SU-DHL-6 (cell line): ENCODE measurements at regions not wholly inside any gene's neighbourhood (a gene's known extent, or its start where the extent isn't known, plus 50 kb on each side); places are given as distances from the start of the nearest gene placed in this dataset.

Source experiments
- H2AFZ ChIP-seq: fragments of 200-600 bp; sonication (generic); 2 replicates; pipeline ENCODE4 v1.6.1; 2014; ENCODE audit warnings: low read depth, mild to moderate bottlenecking, moderate library complexity, mixed read lengths, antibody characterized with exemption, low read length; ENCODE audit not compliant: severe bottlenecking
- H3F3A ChIP-seq: fragments of 200-600 bp; shearing (Covaris generic); 2 replicates; pipeline ENCODE4 v1.6.0; 2016; ENCODE audit warnings: antibody characterized with exemption, mild to moderate bottlenecking; ENCODE audit not compliant: insufficient read depth
- H3K27ac ChIP-seq: fragments of 200-600 bp; sonication (generic); 2 replicates; pipeline ENCODE4 v1.5.1; 2016; ENCODE audit warnings: low read depth, mild to moderate bottlenecking, low read length, moderate library complexity, mixed read lengths
- H3K27me3 ChIP-seq: fragments of 200-600 bp; sonication (generic), shearing (Covaris generic); 2 replicates; pipeline ENCODE4 v1.6.0; 2014; ENCODE audit warnings: mild to moderate bottlenecking, low read length
- H3K36me3 ChIP-seq: fragments of 200-600 bp; sonication (generic); 2 replicates; pipeline ENCODE4 v1.6.1; 2014; ENCODE audit warnings: mild to moderate bottlenecking, low read length, mixed read lengths
- H3K4me2 ChIP-seq: fragments of 300-600, 200-600 bp; shearing (Covaris generic), sonication (generic); 2 replicates; pipeline ENCODE4 v1.6.0; 2014; ENCODE audit warnings: low read length, low read depth, mild to moderate bottlenecking; ENCODE audit not compliant: poor library complexity, severe bottlenecking
- H3K4me3 ChIP-seq: fragments of 200-600 bp; sonication (generic); 2 replicates; pipeline ENCODE4 v1.5.1; 2014; ENCODE audit warnings: antibody characterized with exemption, low read length, mild to moderate bottlenecking, mixed read lengths; ENCODE audit not compliant: insufficient read depth, poor library complexity, severe bottlenecking
- H3K79me2 ChIP-seq: fragments of 200-600 bp; sonication (generic); 2 replicates; pipeline ENCODE4 v1.6.1; 2014; ENCODE audit warnings: mild to moderate bottlenecking, low read length, moderate library complexity; ENCODE audit not compliant: insufficient read depth
- H3K9ac ChIP-seq: fragments of 200-600 bp; sonication (generic); 2 replicates; pipeline ENCODE4 v1.7.0; 2014; ENCODE audit warnings: mild to moderate bottlenecking, low read length
- H3K9me2 ChIP-seq: fragments of 200-600 bp; sonication (generic); replicated peaks from 2 replicates; pipeline ENCODE4 v1.6.1; 2014; ENCODE audit warnings: low read length; ENCODE audit not compliant: insufficient read depth
- H3K9me3 ChIP-seq: fragments of 200-600 bp; sonication (generic); 2 replicates; pipeline ENCODE4 v1.6.1; 2014; ENCODE audit warnings: low read length, mixed read lengths; ENCODE audit not compliant: insufficient read depth
- H4K20me1 ChIP-seq: fragments of 200-600 bp; sonication (generic); 2 replicates; pipeline ENCODE4 v1.6.1; 2014; ENCODE audit warnings: low read depth, mild to moderate bottlenecking, antibody characterized with exemption, low read length, moderate library complexity, mixed read lengths
- EZH2phosphoT487 ChIP-seq: fragments of 200-600 bp; sonication (generic), shearing (Covaris generic); conservative IDR thresholded peaks from 2 replicates; pipeline ENCODE4 v1.6.1; 2018; ENCODE audit warnings: mild to moderate bottlenecking, antibody characterized with exemption, low read length, moderate library complexity, mixed read lengths
- TF ChIP-seq, protein P1 (sequence below): fragments of 200-600 bp; sonication (generic); IDR thresholded peaks from one replicate; pipeline ENCODE4 v1.5.1; 2017; ENCODE audit warnings: antibody characterized with exemption, mild to moderate bottlenecking, low read length, moderate library complexity; ENCODE audit not compliant: insufficient read depth, poor library complexity, severe bottlenecking

GRCh38 chr3:178271740-178272387 lies 264.4 kb upstream of the KCNMB2 start:
- Histone ChIP-seq H3K4me2 (no peak overlapping the region), H3K27me3 (no peaks in the 10 kb centered on the region), H3K9me3 (no peaks in the 10 kb centered on the region), H2AFZ (no peak overlapping the region), H4K20me1 (no peaks in the 10 kb centered on the region), H3K4me3 (no peak overlapping the region), H3K79me2 (no peaks in the 10 kb centered on the region), H3K9me2 (no peaks in the 10 kb centered on the region), H3K36me3 (no peaks in the 10 kb centered on the region), H3K27ac (no peak overlapping the region), H3F3A (no peaks in the 10 kb centered on the region), H3K9ac (no peak overlapping the region)
- no peak for TF ChIP-seq EZH2phosphoT487
- TF ChIP-seq, protein P1, sequence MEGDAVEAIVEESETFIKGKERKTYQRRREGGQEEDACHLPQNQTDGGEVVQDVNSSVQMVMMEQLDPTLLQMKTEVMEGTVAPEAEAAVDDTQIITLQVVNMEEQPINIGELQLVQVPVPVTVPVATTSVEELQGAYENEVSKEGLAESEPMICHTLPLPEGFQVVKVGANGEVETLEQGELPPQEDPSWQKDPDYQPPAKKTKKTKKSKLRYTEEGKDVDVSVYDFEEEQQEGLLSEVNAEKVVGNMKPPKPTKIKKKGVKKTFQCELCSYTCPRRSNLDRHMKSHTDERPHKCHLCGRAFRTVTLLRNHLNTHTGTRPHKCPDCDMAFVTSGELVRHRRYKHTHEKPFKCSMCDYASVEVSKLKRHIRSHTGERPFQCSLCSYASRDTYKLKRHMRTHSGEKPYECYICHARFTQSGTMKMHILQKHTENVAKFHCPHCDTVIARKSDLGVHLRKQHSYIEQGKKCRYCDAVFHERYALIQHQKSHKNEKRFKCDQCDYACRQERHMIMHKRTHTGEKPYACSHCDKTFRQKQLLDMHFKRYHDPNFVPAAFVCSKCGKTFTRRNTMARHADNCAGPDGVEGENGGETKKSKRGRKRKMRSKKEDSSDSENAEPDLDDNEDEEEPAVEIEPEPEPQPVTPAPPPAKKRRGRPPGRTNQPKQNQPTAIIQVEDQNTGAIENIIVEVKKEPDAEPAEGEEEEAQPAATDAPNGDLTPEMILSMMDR: no peak

DNA sequence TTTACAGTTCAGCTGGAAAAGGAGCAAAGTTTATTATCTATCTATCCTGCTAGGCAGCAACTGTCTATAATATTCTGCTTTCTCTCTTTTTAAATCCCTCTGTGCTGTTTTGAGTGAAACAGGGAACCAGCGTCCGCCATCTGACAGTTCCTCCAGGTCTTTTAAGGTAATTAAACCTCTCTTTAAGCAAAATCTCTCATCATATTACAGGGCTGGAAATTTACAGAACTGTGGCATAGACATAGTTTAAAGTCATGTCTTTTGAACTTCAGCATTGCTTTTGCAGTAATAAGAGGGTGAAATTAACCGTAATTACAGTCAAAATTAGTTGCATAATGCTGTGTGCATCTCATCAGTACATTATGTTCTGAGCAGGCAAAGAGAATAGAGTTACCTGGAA lies 263.4 kb upstream of the KCNMB2 start:
- Histone ChIP-seq H3K36me3 (no peaks in the 10 kb centered on the region), H2AFZ (no peak overlapping the region), H3K9ac (no peak overlapping the region), H3K79me2 (no peaks in the 10 kb centered on the region), H3K27ac (no peak overlapping the region), H3K9me2 (no peaks in the 10 kb centered on the region), H3K27me3 (no peaks in the 10 kb centered on the region), H3K9me3 (no peaks in the 10 kb centered on the region), H4K20me1 (no peaks in the 10 kb centered on the region), H3K4me2 (no peak overlapping the region), H3K4me3 (no peak overlapping the region), H3F3A (no peaks in the 10 kb centered on the region)
- TF ChIP-seq, protein P1: no peak
- TF ChIP-seq EZH2phosphoT487: no peak

DNA sequence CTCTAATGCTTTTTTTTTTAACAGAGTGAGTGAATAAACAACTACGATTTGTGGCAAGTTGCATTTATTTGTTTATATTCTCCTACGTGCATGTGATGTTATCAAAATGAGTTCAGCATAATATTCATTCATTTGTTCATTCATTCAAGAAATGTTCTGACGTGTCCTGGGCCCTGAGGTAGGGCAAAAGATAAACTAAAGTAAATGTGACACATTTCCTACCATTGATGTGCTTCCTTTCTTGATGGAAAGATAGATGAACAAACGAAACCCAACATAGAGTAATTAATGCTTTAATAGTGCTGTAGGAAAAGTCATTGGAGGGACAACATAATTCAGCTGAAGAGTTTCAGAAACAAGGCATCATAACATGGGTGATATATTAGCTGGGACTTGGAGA lies 261.5 kb upstream of the KCNMB2 start:
- H3K9me2 ChIP-seq: no peaks in the 10 kb centered on the region
- no peak overlapping the region for H3K9ac ChIP-seq
- H3K27me3 ChIP-seq: no peaks in the 10 kb centered on the region
- TF ChIP-seq, protein P1: no peak
- no peak for TF ChIP-seq EZH2phosphoT487
- H2AFZ ChIP-seq: no peak overlapping the region
- no peaks in the 10 kb centered on the region for H4K20me1 ChIP-seq
- H3K4me3 ChIP-seq: no peak overlapping the region
- no peaks in the 10 kb centered on the region for H3K36me3 ChIP-seq
- H3K9me3 ChIP-seq: no peaks in the 10 kb centered on the region
- H3K79me2 ChIP-seq: no peaks in the 10 kb centered on the region
- no peaks in the 10 kb centered on the region for H3F3A ChIP-seq
- no peak overlapping the region for H3K27ac ChIP-seq
- no peak overlapping the region for H3K4me2 ChIP-seq
